ENCODE measurements at regions not wholly inside any gene's neighbourhood (a gene's known extent, or its start where the extent isn't known, plus 50 kb on each side); places are given as distances from the start of the nearest gene placed in this dataset.

GRCh38 chr2:8496079-8496478 is 185.8 kb upstream of the ID2 start:
- no peak for ATAC-seq
- no peaks in the 10 kb centered on the region for H3K79me2 ChIP-seq (ENCODE audit: control insufficient read depth, insufficient read depth, low read length)
- no TSS peak for BruUV-seq (replicated peaks)
- H3K9me3 ChIP-seq (replicated peaks; ENCODE audit: control insufficient read depth, insufficient read depth, low read depth, low read length), result no peaks in the 10 kb centered on the region
- FAIRE-seq, result no peak
- WGBS (ENCODE audit: insufficient coverage, low coverage, missing lambda C conversion rate), result 4% methylated on average over 4 of the region's 4 CpGs
- no peak overlapping the region for H3K9ac ChIP-seq (ENCODE audit: insufficient read depth in 1 of 2, low read depth in 2 of 2, low read length in 2 of 2)
- no peaks in the 10 kb centered on the region for H3K36me3 ChIP-seq (ENCODE audit: control insufficient read depth, insufficient read depth, low read length)
- H3K4me2 ChIP-seq (ENCODE audit: insufficient read depth, low read length), result no peak overlapping the region
- peaks cover 4% of the 10 kb centered on the region; the same call in 1 of the 2 replicates for H4K20me1 ChIP-seq (replicated peaks; ENCODE audit: control insufficient read depth, insufficient read depth, low read length)
- no peak overlapping the region for H3K27ac ChIP-seq (ENCODE audit: extremely low read depth, low read depth, low read length)
- H3K27me3 ChIP-seq (ENCODE audit: control insufficient read depth in 2 of 2, insufficient read depth in 2 of 2, low read length in 2 of 2), result peaks cover 31 to 84% of the 10 kb centered on the region in 2 experiments
- DNase-seq (ENCODE audit: extremely low read depth in 1 of 4, low spot score in 3 of 4), result no peak
- TF ChIP-seq SNAPC5 (CRISPR knock-in tag; IDR thresholded peaks at IDR 0.05) (no peak), ZNF197 (CRISPR knock-in tag; IDR thresholded peaks at IDR 0.05; ENCODE audit: low read depth) (no peak), CHCHD3 (CRISPR knock-in tag; IDR thresholded peaks at IDR 0.05) (no peak), RBFOX2 (IDR thresholded peaks at IDR 0.05; ENCODE audit: low read depth, low read length) (no peak), EP400 (IDR thresholded peaks at IDR 0.05) (no peak), RAD51 (IDR thresholded peaks at IDR 0.05; ENCODE audit: borderline replicate concordance, low read depth) (no peak), E2F3 (CRISPR knock-in tag; IDR thresholded peaks at IDR 0.05) (no peak), CHD2 (IDR thresholded peaks at IDR 0.05; ENCODE audit: low read depth, low read length) (no peak), ELK1 (CRISPR knock-in tag; IDR thresholded peaks at IDR 0.05) (no peak), ZNF589 (CRISPR knock-in tag; IDR thresholded peaks at IDR 0.05; ENCODE audit: low read depth) (no peak), ILK (tag; IDR thresholded peaks at IDR 0.05; ENCODE audit: borderline replicate concordance, low read depth) (no peak), HDGF (IDR thresholded peaks at IDR 0.05) (no peak), SETDB1 (IDR thresholded peaks at IDR 0.05; ENCODE audit: low read length) (no peak), IRF1 (CRISPR knock-in tag; IDR thresholded peaks at IDR 0.05; ENCODE audit: borderline replicate concordance) (no peak), HDAC2 (IDR thresholded peaks at IDR 0.05) (no peak), PTTG1 (tag; IDR thresholded peaks at IDR 0.05; ENCODE audit: low read depth) (no peak), PML (IDR thresholded peaks at IDR 0.05; ENCODE audit: low read length) (no peak), TGIF2 (CRISPR knock-in tag; IDR thresholded peaks at IDR 0.05) (no peak), TCF3 (CRISPR knock-in tag; IDR thresholded peaks at IDR 0.05) (no peak)
- no peak overlapping the region for H2AFZ ChIP-seq (ENCODE audit: low read depth, low read length)
- peaks cover 0 to 3% of the 10 kb centered on the region in 2 experiments; a peak in 1 of 5 replicates for H3K4me1 ChIP-seq (replicated peaks in 1 of 2; ENCODE audit: control insufficient read depth in 2 of 2, insufficient read depth in 2 of 2, low read length in 2 of 2)
- in situ Hi-C loops (cut with MboI) (no loop called here), intact Hi-C loops (cut with micrococcal nuclease) (no loop called here)
- CTCF ChIA-PET (ENCODE audit: low intra/inter-chr PET ratio), result no interaction called here
- no peaks in the 10 kb centered on the region for H3K9me1 ChIP-seq (ENCODE audit: control insufficient read depth, insufficient read depth, low read length)
- no peak overlapping the region for H3K4me3 ChIP-seq
- POLR2A ChIA-PET, result interaction anchor here (0.6 to 1.8 kb wide), 3 partner anchors 9 to 25 kb away, joined by 3 to 5 read pairs (median 3); no protein-coding TSS in a partner anchor

Data from K562 (cell line).